ENCODE measurements at regions not wholly inside any gene's neighbourhood (a gene's known extent, or its start where the extent isn't known, plus 50 kb on each side); places are given as distances from the start of the nearest gene placed in this dataset.

GRCh38 chr11:103661185-103661584, 375.3 kb upstream of the DDI1 start:
- TF ChIP-seq POLR2A (IDR thresholded peaks at IDR 0.05; ENCODE audit: low read length): no peak
- TF ChIP-seq GATA1 (IDR thresholded peaks at IDR 0.05; ENCODE audit: low read depth, low read length): no peak
